OCI-LY7 (cell line): ENCODE measurements at regions not wholly inside any gene's neighbourhood (a gene's known extent, or its start where the extent isn't known, plus 50 kb on each side); places are given as distances from the start of the nearest gene placed in this dataset.

Source experiments
- BruUV-seq: library from RNA; stranded (reverse); fragments of 400-500 nt; replicated peaks from 2 replicates; lab custom pipeline; 2021; lab: Mats Ljungman, UMichigan
- CTCF ChIA-PET: fragments of 300-600 bp; sonication (Branson Sonifier 250); formaldehyde crosslinking; loops from one replicate; lab custom pipeline; 2022; ENCODE audit warnings: antibody characterized with exemption; ENCODE audit not compliant: unreplicated experiment; lab: Charles Lee
- POLR2A ChIA-PET: fragments of 300-600 bp; sonication (Branson Sonifier 250); formaldehyde crosslinking; loops from one replicate; lab custom pipeline; 2022; ENCODE audit warnings: antibody characterized with exemption; lab: Charles Lee
- DNase-seq: peaks from one replicate; pipeline ENCODE4 v3.0.0-alpha.2; 2015; ENCODE audit warnings: low spot score
- H2AFZ ChIP-seq: fragments of 200-600 bp; sonication (generic), shearing (Covaris generic); 2 replicates; pipeline ENCODE4 v1.6.1; 2014; ENCODE audit warnings: mild to moderate bottlenecking, antibody characterized with exemption, low read length, moderate library complexity
- H3K27ac ChIP-seq: fragments of 200-600 bp; sonication (generic); 2 replicates; pipeline ENCODE4 v1.5.1; 2014; ENCODE audit warnings: mixed run types, low read depth, mild to moderate bottlenecking, moderate library complexity, low read length, inconsistent platforms; ENCODE audit not compliant: poor library complexity, severe bottlenecking
- H3K36me3 ChIP-seq: fragments of 200-600 bp; sonication (generic); 2 replicates; pipeline ENCODE4 v1.6.1; 2014; ENCODE audit warnings: mild to moderate bottlenecking, antibody characterized with exemption, low read length, moderate library complexity, mixed read lengths; ENCODE audit not compliant: insufficient read depth
- H3K4me1 ChIP-seq: fragments of 200-600 bp; sonication (generic); 2 replicates; pipeline ENCODE4 v1.5.1; 2014; ENCODE audit warnings: mild to moderate bottlenecking, low read length; ENCODE audit not compliant: insufficient read depth, poor library complexity, severe bottlenecking
- H3K4me2 ChIP-seq: fragments of 200-600 bp; sonication (generic); 2 replicates; pipeline ENCODE4 v1.6.1; 2014; ENCODE audit warnings: mild to moderate bottlenecking, low read length
- H3K4me3 ChIP-seq: fragments of 200-600 bp; sonication (generic); 2 replicates; pipeline ENCODE4 v1.5.1; 2014; ENCODE audit warnings: mild to moderate bottlenecking, low read depth, low read length; ENCODE audit not compliant: poor library complexity, severe bottlenecking
- H3K79me2 ChIP-seq: fragments of 200-600 bp; sonication (generic); 2 replicates; pipeline ENCODE4 v1.6.1; 2016; ENCODE audit warnings: low read depth, mild to moderate bottlenecking, low read length, moderate library complexity, mixed read lengths; ENCODE audit not compliant: insufficient read depth
- H3K9me2 ChIP-seq: fragments of 200-600 bp; sonication (generic); 2 replicates; pipeline ENCODE4 v1.6.1; 2016; ENCODE audit warnings: mild to moderate bottlenecking, low read length, mixed read lengths; ENCODE audit not compliant: insufficient read depth
- H3K9me3 ChIP-seq: fragments of 200-600 bp; sonication (generic); 2 replicates; pipeline ENCODE4 v1.6.1; 2014; ENCODE audit warnings: mild to moderate bottlenecking, mixed run types, low read length, mixed read lengths
- H4K20me1 ChIP-seq: fragments of 200-600 bp; sonication (generic); 2 replicates; pipeline ENCODE4 v1.6.1; 2014; ENCODE audit warnings: mild to moderate bottlenecking, antibody characterized with exemption, low read length, moderate library complexity, mixed read lengths; ENCODE audit not compliant: insufficient read depth
- EZH2phosphoT487 ChIP-seq: fragments of 200-600 bp; sonication (generic); IDR thresholded peaks from 2 replicates; pipeline ENCODE4 v1.6.1; 2018; ENCODE audit warnings: low read depth, borderline replicate concordance, mild to moderate bottlenecking, mixed run types, antibody characterized with exemption, low read length, moderate library complexity, mixed read lengths
- intact Hi-C: fragments of 100-400 bp; cut with micrococcal nuclease; formaldehyde crosslinking; loops from one replicate; pipeline ENCODE4 v1.10.0; 2022; ENCODE audit not compliant: unreplicated experiment
- TF ChIP-seq, protein P1 (sequence below): fragments of 200-600 bp; sonication (generic); conservative IDR thresholded peaks from 2 replicates; pipeline ENCODE4 v1.5.1; 2014; ENCODE audit warnings: mild to moderate bottlenecking, antibody characterized with exemption, low read length, moderate library complexity, mixed read lengths

DNA sequence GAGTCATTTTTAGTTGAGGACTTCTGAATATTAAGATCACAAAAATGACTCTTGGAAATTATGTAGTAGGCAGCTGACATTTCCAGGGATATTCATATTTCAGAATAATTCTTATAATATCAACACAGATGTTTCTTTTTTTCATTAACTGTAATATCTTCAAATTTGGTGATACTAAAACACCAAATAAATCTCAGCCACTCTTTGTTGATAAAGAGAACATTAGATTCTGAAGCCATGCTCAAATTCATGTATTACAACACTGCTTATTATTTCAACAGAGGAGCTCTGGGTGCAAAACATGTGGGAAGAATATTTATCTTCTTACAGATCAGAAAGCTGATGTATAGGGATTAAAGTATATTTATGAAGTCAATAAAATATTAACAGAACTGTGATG is 355.4 kb downstream of the CRPPA start:
- CTCF ChIA-PET, result no interaction called here
- H4K20me1 ChIP-seq, result no peaks in the 10 kb centered on the region

DNA sequence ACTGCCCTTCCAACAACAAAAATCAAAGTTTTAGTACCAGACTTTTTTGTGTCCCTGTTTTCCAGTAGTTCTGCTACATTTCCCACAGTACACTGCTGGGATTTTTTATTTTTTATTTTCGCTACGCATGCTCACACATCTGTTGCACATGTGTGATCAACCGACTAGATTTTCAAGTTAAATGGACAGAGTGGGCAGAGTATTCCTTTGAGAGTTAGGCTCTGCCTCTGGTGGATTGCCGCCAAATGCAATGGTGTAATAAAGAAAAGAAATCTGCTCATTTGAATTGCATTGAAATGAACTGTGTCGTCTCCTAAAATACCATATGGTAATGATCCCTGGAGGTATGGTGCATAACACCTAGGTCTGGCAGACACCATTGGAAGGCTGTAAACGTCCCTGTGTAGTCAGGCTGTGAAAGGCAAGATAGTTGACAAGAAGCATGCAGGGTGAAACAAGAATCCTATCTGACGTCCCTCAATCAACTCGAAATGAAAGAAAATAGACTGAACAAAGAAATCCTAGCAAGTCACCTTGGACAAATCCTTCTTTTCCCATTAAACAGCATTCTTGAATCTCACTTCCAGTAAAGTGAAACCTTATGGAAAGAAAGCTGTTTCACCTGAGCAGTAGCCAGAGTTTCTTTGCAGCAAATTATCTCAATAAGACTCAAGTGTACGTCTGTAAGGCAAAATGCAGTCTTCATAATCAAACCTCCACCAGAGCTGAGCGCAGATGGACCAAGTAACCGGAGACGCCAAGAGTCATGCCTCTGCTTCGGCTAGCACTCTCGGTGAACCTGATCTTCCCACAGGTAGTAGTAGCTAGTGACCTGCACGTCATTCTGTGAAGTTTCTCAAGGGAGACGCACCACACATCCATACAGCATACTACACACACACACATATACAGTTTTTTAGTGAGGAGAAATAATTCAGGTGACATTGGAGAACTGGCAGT is 357.3 kb downstream of the CRPPA start:
- no TSS peak for BruUV-seq
- intact Hi-C loops, result no loop called here
- no peak overlapping the region for H3K27ac ChIP-seq
- DNase-seq, result no peak
- no peaks in the 10 kb centered on the region for H3K9me2 ChIP-seq
- H3K4me2 ChIP-seq, result no peak overlapping the region
- H3K79me2 ChIP-seq, result no peaks in the 10 kb centered on the region
- CTCF ChIA-PET, result no interaction called here
- TF ChIP-seq EZH2phosphoT487, result no peak
- TF ChIP-seq, protein P1, sequence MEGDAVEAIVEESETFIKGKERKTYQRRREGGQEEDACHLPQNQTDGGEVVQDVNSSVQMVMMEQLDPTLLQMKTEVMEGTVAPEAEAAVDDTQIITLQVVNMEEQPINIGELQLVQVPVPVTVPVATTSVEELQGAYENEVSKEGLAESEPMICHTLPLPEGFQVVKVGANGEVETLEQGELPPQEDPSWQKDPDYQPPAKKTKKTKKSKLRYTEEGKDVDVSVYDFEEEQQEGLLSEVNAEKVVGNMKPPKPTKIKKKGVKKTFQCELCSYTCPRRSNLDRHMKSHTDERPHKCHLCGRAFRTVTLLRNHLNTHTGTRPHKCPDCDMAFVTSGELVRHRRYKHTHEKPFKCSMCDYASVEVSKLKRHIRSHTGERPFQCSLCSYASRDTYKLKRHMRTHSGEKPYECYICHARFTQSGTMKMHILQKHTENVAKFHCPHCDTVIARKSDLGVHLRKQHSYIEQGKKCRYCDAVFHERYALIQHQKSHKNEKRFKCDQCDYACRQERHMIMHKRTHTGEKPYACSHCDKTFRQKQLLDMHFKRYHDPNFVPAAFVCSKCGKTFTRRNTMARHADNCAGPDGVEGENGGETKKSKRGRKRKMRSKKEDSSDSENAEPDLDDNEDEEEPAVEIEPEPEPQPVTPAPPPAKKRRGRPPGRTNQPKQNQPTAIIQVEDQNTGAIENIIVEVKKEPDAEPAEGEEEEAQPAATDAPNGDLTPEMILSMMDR, result no peak
- H3K4me3 ChIP-seq, result no peak overlapping the region
- H2AFZ ChIP-seq, result no peak overlapping the region
- no peaks in the 10 kb centered on the region for H4K20me1 ChIP-seq
- no peaks in the 10 kb centered on the region for H3K36me3 ChIP-seq
- H3K9me3 ChIP-seq, result no peaks in the 10 kb centered on the region
- POLR2A ChIA-PET, result no interaction called here
- H3K4me1 ChIP-seq, result no peaks in the 10 kb centered on the region

More for the DNA sequence above, 355.4 kb downstream of the CRPPA start:
- Histone ChIP-seq H3K27ac (no peak overlapping the region), H3K36me3 (no peaks in the 10 kb centered on the region), H2AFZ (no peak overlapping the region), H3K79me2 (no peaks in the 10 kb centered on the region), H3K4me3 (no peak overlapping the region), H3K9me3 (no peaks in the 10 kb centered on the region), H3K4me2 (no peak overlapping the region), H3K9me2 (no peaks in the 10 kb centered on the region), H3K4me1 (no peaks in the 10 kb centered on the region)
- TF ChIP-seq, protein P1, result no peak
- TF ChIP-seq EZH2phosphoT487, result no peak
- no TSS peak for BruUV-seq
- DNase-seq, result no peak
- POLR2A ChIA-PET, result interaction anchor here (1.2 kb wide), 1 partner anchor 16 kb away, joined by 4 read pairs; no protein-coding TSS in a partner anchor
- intact Hi-C loops, result no loop called here

DNA sequence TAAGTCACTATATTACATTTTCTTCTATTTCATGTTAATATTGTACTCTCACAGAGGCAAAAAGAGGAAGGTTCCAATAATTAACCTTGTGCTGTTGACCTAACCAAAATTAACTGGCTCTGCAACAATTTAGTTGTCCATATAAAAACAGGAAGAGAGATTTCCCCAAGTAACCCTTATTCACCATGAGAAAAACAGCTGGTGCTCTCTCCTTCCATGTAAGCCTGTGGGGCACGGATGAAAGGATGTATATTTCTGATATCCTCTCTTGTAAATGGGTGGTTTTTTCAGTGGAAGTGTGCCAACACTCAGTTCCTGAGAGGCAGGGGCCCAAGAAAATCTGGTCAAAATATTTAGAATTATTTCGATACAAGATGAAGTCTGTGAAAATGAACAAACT is 358.1 kb downstream of the CRPPA start:
- TF ChIP-seq EZH2phosphoT487, result no peak
- TF ChIP-seq, protein P1, result no peak
- POLR2A ChIA-PET, result no interaction called here
- intact Hi-C loops, result no loop called here

More for the DNA sequence above, 358.1 kb downstream of the CRPPA start:
- no TSS peak for BruUV-seq
- H2AFZ ChIP-seq, result no peak overlapping the region
- H3K9me3 ChIP-seq, result no peaks in the 10 kb centered on the region
- H3K9me2 ChIP-seq, result no peaks in the 10 kb centered on the region
- H3K27ac ChIP-seq, result no peak overlapping the region
- H3K36me3 ChIP-seq, result no peaks in the 10 kb centered on the region
- H3K4me1 ChIP-seq, result no peaks in the 10 kb centered on the region
- H3K4me2 ChIP-seq, result no peak overlapping the region
- H3K79me2 ChIP-seq, result no peaks in the 10 kb centered on the region
- CTCF ChIA-PET, result no interaction called here
- no peak overlapping the region for H3K4me3 ChIP-seq
- DNase-seq, result no peak
- no peaks in the 10 kb centered on the region for H4K20me1 ChIP-seq
